ENCODE measurements at regions not wholly inside any gene's neighbourhood (a gene's known extent, or its start where the extent isn't known, plus 50 kb on each side); places are given as distances from the start of the nearest gene placed in this dataset.

DNA sequence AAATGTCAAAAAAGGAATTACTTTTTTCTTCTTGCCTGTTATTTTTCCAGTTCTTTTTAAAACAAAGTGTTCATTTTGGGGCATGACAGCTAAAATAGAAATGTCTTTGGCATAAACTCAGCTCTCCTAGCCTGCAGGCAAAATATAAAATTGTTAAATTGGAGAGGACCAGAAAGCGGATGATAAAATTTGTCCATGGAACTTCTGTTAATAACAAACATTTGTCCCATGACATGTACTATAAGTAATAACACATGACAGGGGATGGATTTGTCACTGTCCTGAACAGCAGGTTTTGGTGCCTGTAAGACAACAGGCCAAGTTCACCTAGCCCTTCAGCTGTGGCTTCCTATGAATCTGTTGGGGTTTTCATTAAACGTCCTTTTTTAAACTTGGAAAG lies 184.0 kb upstream of the TTC29 start:
- DNase-seq (ENCODE audit: low read depth), result no peak
- TF ChIP-seq, protein P1, sequence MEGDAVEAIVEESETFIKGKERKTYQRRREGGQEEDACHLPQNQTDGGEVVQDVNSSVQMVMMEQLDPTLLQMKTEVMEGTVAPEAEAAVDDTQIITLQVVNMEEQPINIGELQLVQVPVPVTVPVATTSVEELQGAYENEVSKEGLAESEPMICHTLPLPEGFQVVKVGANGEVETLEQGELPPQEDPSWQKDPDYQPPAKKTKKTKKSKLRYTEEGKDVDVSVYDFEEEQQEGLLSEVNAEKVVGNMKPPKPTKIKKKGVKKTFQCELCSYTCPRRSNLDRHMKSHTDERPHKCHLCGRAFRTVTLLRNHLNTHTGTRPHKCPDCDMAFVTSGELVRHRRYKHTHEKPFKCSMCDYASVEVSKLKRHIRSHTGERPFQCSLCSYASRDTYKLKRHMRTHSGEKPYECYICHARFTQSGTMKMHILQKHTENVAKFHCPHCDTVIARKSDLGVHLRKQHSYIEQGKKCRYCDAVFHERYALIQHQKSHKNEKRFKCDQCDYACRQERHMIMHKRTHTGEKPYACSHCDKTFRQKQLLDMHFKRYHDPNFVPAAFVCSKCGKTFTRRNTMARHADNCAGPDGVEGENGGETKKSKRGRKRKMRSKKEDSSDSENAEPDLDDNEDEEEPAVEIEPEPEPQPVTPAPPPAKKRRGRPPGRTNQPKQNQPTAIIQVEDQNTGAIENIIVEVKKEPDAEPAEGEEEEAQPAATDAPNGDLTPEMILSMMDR (conservative IDR thresholded peaks at IDR 0.05; ENCODE audit: low read depth, low read length), result no peak
- no peak overlapping the region for H3K4me3 ChIP-seq (ENCODE audit: low read length)

DNA sequence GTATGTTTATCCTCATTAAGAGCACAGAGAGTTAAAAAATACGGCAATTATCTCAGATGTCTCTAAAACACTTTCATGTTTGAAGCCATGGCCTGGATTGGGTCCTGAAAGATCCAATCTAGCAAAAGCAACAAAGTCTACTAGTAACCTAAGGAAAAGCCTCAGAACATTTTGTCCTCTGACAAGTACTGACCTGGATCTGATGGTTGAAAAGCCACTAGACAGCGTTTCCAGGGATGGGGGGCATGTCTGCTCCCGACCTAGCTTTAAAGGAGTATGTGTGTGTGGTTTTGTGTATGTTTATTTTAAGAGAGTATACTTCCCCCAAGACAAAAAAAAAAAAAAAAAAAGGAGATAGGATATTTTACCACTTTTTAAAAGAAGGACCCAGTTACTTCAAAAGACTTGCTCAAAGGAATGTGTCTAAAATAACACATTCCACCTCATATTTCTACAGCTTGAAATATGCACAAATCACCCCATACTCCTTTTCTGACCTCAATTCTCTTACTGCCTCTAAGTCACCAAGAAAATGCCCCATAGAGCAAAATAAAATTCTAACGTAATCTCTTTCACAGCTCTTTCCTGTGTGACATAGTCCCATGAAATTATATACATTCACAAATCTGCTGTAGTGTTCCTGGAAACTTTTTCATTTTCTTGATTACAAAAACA lies 189.0 kb upstream of the TTC29 start:
- DNase-seq (ENCODE audit: low read depth), result no peak
- TF ChIP-seq, protein P1 (conservative IDR thresholded peaks at IDR 0.05; ENCODE audit: low read depth, low read length), result no peak
- no peak overlapping the region for H3K4me3 ChIP-seq (ENCODE audit: low read length)

DNA sequence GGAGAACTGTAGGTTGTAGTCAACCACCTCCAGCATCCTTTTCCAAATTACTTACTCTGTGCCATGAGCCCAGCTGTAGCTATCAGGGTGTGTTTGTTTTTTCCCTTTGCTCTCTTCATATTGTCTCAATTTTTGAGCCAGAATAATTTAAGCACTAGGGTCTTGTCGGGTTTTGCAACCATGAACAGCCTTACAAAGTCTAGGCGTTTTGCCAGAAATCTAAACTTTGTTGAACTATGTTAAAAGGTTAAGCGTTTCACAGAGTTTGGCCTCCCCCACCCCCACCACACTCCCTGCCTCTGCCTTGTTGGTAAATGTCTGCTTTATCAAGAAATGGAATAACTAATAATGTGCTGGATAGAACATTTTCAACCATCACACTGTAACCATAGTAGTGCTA lies 190.6 kb upstream of the TTC29 start:
- peak; percentile 90 for DNase-seq (ENCODE audit: low read depth)
- no peak overlapping the region for H3K4me3 ChIP-seq (ENCODE audit: low read length)
- TF ChIP-seq, protein P1 (conservative IDR thresholded peaks at IDR 0.05; ENCODE audit: low read depth, low read length), result no peak

DNA sequence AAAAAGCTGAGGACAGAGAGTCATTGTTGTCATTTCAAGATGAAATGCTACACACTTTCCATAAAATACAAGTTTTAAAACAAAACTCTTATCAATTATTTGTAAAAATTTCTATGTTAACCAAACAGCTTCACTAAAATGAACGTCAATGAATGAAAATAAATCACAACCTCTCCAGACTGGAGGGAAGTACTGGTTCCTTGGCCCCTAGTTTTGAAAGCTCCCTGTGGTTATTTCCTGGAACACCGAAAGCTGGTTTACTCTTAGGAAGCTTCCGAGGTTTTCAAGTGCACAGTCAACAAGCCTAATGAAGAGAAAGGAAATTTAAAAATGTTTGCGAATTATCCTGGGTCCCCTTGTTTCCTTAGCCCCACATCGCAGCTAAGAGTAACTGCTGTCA lies 191.1 kb upstream of the TTC29 start:
- TF ChIP-seq, protein P1 (conservative IDR thresholded peaks at IDR 0.05; ENCODE audit: low read depth, low read length), result no peak
- DNase-seq (ENCODE audit: low read depth), result no peak
- no peak overlapping the region for H3K4me3 ChIP-seq (ENCODE audit: low read length)

DNA sequence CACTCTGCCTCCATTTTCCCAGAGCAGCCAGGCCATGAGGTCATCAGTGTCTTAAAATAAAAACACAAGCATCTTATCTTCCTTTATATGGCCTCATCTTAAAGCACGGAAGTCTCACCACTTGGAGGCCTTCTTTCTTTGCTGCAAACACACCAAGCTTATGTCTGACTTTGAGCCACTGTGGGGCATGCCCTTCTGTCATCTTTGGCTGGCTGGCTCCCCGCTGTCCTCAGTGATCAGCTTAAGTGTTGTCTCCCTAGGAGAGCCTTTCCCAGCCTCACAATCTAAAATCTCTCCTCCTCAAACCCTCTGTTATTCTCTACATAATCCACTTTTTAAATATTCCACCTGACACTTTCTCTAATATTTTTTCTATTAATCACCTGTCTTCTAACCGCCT lies 191.6 kb upstream of the TTC29 start:
- TF ChIP-seq, protein P1 (conservative IDR thresholded peaks at IDR 0.05; ENCODE audit: low read depth, low read length), result no peak
- H3K4me3 ChIP-seq (ENCODE audit: low read length), result no peak overlapping the region
- no peak for DNase-seq (ENCODE audit: low read depth)

DNA sequence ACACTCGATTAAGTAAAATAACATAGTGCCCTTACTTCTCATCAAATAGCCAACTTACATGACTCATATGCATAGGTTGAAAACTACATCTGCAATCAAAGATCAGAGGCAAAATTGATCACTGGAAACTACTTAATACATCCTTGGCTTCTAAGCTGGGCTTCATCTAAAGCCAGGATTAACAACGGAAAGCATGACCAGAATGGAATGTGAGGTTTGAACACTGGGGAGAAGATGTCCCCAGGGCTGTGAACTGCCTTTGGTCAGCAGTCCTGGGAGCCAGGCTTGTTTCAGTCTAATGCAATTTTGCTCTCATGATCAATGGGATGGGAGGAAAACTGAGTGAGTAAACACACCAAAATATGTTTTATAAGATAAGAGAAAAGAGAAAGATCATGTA lies 192.5 kb upstream of the TTC29 start:
- H3K4me3 ChIP-seq (ENCODE audit: low read length), result no peak overlapping the region
- TF ChIP-seq, protein P1 (conservative IDR thresholded peaks at IDR 0.05; ENCODE audit: low read depth, low read length), result no peak
- peak; percentile 73 for DNase-seq (ENCODE audit: low read depth)

DNA sequence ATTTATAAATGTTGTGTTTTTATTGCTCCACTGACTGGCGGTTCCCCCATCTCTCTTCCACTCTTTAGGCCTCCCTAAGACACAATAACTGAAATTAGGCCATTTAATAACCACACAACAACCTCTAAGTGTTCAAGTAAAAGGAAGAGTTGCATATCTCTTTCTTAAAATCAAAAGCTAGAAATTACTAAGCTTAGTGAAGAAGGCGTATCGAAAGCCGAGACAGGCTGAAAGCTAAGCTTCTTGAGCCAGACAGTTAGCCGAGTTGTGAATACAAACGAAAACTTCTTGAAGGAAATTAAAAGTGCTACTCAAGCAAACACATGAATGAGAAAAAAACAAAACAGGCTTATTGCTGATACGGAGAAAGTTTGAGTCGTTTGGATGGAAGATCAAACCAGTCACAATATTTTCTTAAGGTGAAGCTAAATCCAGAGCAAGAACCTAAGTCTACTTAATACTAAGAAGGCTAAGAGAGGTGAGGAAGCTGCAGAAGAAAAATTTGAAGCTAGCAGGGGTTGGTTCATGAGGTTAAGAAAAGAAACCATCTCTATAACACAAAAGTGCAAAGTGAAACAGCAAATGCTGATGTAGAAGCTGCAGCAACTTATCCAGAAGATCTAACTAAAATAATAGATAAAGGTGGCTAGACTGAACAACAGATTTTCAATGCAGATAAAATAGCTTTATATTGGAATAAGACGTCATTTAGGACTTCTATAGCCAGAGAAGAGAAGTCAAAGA lies 194.0 kb upstream of the TTC29 start:
- no peak overlapping the region for H3K4me3 ChIP-seq (ENCODE audit: low read length)
- TF ChIP-seq, protein P1 (conservative IDR thresholded peaks at IDR 0.05; ENCODE audit: low read depth, low read length), result no peak
- no peak for DNase-seq (ENCODE audit: low read depth)

Data from retinal pigment epithelial cell (primary cell).